ENCODE measurements at regions not wholly inside any gene's neighbourhood (a gene's known extent, or its start where the extent isn't known, plus 50 kb on each side); places are given as distances from the start of the nearest gene placed in this dataset.
"Not testable (repeated sequence)": the region's sequence is repeated elsewhere in the genome, so short reads cannot be mapped to it uniquely, and the experiment has no call there.

- H3K36me3 ChIP-seq (ENCODE audit: control insufficient read depth, insufficient read depth, low read length); H3K9me3 Mint-ChIP-seq; H3K4me1 ChIP-seq (ENCODE audit: control insufficient read depth, insufficient read depth, low read length); H3K36me3 Mint-ChIP-seq (ENCODE audit: low read depth); H3K27ac ChIP-seq (ENCODE audit: low read depth, low read length); H3K27me3 ChIP-seq (ENCODE audit: control insufficient read depth, insufficient read depth, low read length, poor library complexity, severe bottlenecking); H3K9me3 ChIP-seq (ENCODE audit: control insufficient read depth, low read length); H3K9ac ChIP-seq (ENCODE audit: extremely low read depth, low read length, poor library complexity, severe bottlenecking); H3K27me3 Mint-ChIP-seq (ENCODE audit: insufficient read depth); H3K4me3 ChIP-seq (ENCODE audit: low read length); H3K27ac Mint-ChIP-seq; DNase-seq; H3K4me3 Mint-ChIP-seq: not testable (repeated sequence)
- peaks cover 20% of the 10 kb centered on the region for H3K4me1 Mint-ChIP-seq
- 95% methylated on average over 2 of the region's 3 CpGs; no CpG with 5 or more reads in 1 of the 2 experiments for WGBS, 2 experiments (ENCODE audit: insufficient coverage in 1 of 2, insufficient read length in 1 of 2)
Observed at GRCh38 chr6:21282360-21282759, 311.2 kb upstream of the SOX4 start.

GRCh38 chr6:21284166-21284565 is 309.4 kb upstream of the SOX4 start:
- 65 to 82% methylated on average over 3 of the region's 3 CpGs for WGBS, 2 experiments (ENCODE audit: insufficient coverage in 1 of 2, insufficient read length in 1 of 2)
- H3K27me3 ChIP-seq (ENCODE audit: control insufficient read depth, insufficient read depth, low read length, poor library complexity, severe bottlenecking) = no peaks in the 10 kb centered on the region
- no peak overlapping the region for H3K27ac ChIP-seq (ENCODE audit: low read depth, low read length)
- no peaks in the 10 kb centered on the region for H3K36me3 ChIP-seq (ENCODE audit: control insufficient read depth, insufficient read depth, low read length)
- Mint-ChIP-seq H3K36me3 (ENCODE audit: low read depth) (no peaks in the 10 kb centered on the region), H3K4me3 (no peak overlapping the region), H3K4me1 (peaks cover 4% of the 10 kb centered on the region), H3K27me3 (ENCODE audit: insufficient read depth) (peaks cover 2% of the 10 kb centered on the region), H3K27ac (no peak overlapping the region), H3K9me3 (peaks cover 10% of the 10 kb centered on the region)
- no peaks in the 10 kb centered on the region for H3K9me3 ChIP-seq (ENCODE audit: control insufficient read depth, low read length)
- DNase-seq = no peak
- H3K4me1 ChIP-seq (ENCODE audit: control insufficient read depth, insufficient read depth, low read length) = no peaks in the 10 kb centered on the region
- H3K9ac ChIP-seq (ENCODE audit: extremely low read depth, low read length, poor library complexity, severe bottlenecking) = no peak overlapping the region
- H3K4me3 ChIP-seq (ENCODE audit: low read length) = no peak overlapping the region
- no peak for TF ChIP-seq CTCF (conservative IDR thresholded peaks at IDR 0.05)

GRCh38 chr6:21284706-21285105 is 308.8 kb upstream of the SOX4 start:
- WGBS, 2 experiments (ENCODE audit: insufficient coverage in 1 of 2, insufficient read length in 1 of 2) = 90 to 92% methylated on average over 6 to 7 of the region's 7 CpGs
- DNase-seq = no peak
- Histone ChIP-seq H3K4me1 (ENCODE audit: control insufficient read depth, insufficient read depth, low read length) (no peaks in the 10 kb centered on the region), H3K9ac (ENCODE audit: extremely low read depth, low read length, poor library complexity, severe bottlenecking) (no peak overlapping the region), H3K4me3 (ENCODE audit: low read length) (no peak overlapping the region), H3K36me3 (ENCODE audit: control insufficient read depth, insufficient read depth, low read length) (no peaks in the 10 kb centered on the region), H3K9me3 (ENCODE audit: control insufficient read depth, low read length) (no peaks in the 10 kb centered on the region), H3K27me3 (ENCODE audit: control insufficient read depth, insufficient read depth, low read length, poor library complexity, severe bottlenecking) (no peaks in the 10 kb centered on the region), H3K27ac (ENCODE audit: low read depth, low read length) (no peak overlapping the region)
- TF ChIP-seq CTCF (conservative IDR thresholded peaks at IDR 0.05) = no peak
- Mint-ChIP-seq H3K27me3 (ENCODE audit: insufficient read depth) (peaks cover 2% of the 10 kb centered on the region), H3K27ac (no peak overlapping the region), H3K9me3 (peaks cover 10% of the 10 kb centered on the region), H3K4me3 (no peak overlapping the region), H3K4me1 (peaks cover 4% of the 10 kb centered on the region), H3K36me3 (ENCODE audit: low read depth) (no peaks in the 10 kb centered on the region)

GRCh38 chr6:21294144-21294543 is 299.4 kb upstream of the SOX4 start:
- no peaks in the 10 kb centered on the region for H3K4me1 ChIP-seq (ENCODE audit: control insufficient read depth, insufficient read depth, low read length)
- TF ChIP-seq CTCF (conservative IDR thresholded peaks at IDR 0.05) = no peak
- H3K4me3 ChIP-seq (ENCODE audit: low read length) = no peak overlapping the region
- Mint-ChIP-seq H3K27ac (no peak overlapping the region), H3K4me1 (no peaks in the 10 kb centered on the region), H3K27me3 (ENCODE audit: insufficient read depth) (no peaks in the 10 kb centered on the region), H3K36me3 (ENCODE audit: low read depth) (no peaks in the 10 kb centered on the region), H3K9me3 (no peaks in the 10 kb centered on the region), H3K4me3 (no peak overlapping the region)
- H3K27ac ChIP-seq (ENCODE audit: low read depth, low read length) = no peak overlapping the region
- 96 to 98% methylated on average over 7 to 8 of the region's 8 CpGs for WGBS, 2 experiments (ENCODE audit: insufficient coverage in 1 of 2, insufficient read length in 1 of 2)
- no peaks in the 10 kb centered on the region for H3K27me3 ChIP-seq (ENCODE audit: control insufficient read depth, insufficient read depth, low read length, poor library complexity, severe bottlenecking)
- H3K9me3 ChIP-seq (ENCODE audit: control insufficient read depth, low read length) = no peaks in the 10 kb centered on the region
- no peak overlapping the region for H3K9ac ChIP-seq (ENCODE audit: extremely low read depth, low read length, poor library complexity, severe bottlenecking)
- no peak for DNase-seq
- H3K36me3 ChIP-seq (ENCODE audit: control insufficient read depth, insufficient read depth, low read length) = no peaks in the 10 kb centered on the region

Measured in endodermal cell (in vitro differentiated cells).